ENCODE measurements at regions not wholly inside any gene's neighbourhood (a gene's known extent, or its start where the extent isn't known, plus 50 kb on each side); places are given as distances from the start of the nearest gene placed in this dataset.
A peak's percentile ranks its signal among the peaks of the same experiment; 100 is the strongest.

DNA sequence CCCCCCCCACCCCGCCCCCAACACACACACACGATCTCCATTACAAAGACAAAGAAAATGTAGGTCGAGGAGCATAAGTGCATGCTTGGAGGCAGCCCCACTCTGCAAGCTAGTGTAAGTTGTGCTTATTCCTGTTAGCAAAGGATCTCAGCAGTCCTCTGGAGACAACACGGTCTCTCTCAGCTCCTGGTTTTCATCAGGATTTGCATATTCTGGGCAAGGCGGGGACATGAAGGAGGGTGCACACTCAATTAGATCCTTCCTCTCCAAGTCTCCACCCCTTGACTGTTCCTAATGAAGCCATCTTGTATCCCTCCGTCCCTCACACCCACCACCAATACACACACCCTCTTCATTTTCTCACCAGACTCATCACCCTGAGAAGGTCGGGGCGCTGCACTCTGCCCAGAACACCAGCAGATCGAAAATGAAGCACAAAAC lies 63.8 kb downstream of the MRPL46 start:
- Histone ChIP-seq H3K4me1 (ENCODE audit: control insufficient read depth, low read depth, low read length) (peaks cover 10% of the 10 kb centered on the region), H3K9me3 (ENCODE audit: control insufficient read depth, low read depth, low read length) (no peaks in the 10 kb centered on the region), H3K27ac (ENCODE audit: low read length) (no peak overlapping the region), H3K27me3 (ENCODE audit: control insufficient read depth, insufficient read depth, low read length) (no peaks in the 10 kb centered on the region), H3K9ac (ENCODE audit: low read length) (no peak overlapping the region), H3K4me3 (ENCODE audit: low read length) (peak overlapping the region; percentile 37), H3K36me3 (ENCODE audit: control insufficient read depth, low read depth, low read length) (no peaks in the 10 kb centered on the region)

DNA sequence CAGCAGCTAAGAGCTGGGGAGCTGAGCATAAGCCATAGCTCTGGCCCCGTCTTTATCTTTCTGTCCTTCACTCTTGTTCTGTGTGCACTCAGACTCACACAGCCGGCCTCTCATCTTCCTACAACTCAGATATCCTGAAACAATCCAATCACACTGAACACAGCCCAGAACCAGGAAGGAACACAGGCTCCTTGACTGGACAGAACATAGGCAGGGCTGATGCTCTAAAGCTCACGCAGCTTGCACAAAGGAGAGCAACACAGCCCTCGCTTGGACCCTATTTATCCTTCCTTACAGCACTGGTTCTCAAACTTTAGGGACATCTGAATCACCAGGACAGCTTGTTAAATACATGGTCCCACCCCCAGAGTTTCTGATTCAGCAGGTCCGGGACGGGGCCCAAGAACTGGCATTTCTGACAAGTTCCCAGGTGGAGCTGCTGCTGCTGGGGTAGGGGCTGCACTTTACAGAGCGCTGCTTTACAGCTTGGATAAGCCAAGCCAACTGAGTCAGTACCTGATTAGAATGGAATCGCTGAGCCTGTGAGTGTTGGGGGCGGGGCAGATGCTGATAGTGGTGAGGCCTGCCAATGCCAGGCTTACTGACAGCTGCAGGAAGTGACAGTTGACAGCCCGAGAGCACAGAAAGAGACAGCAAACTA lies 65.1 kb downstream of the MRPL46 start:
- H3K27ac ChIP-seq (ENCODE audit: low read length) = no peak overlapping the region
- H3K4me3 ChIP-seq (ENCODE audit: low read length) = no peak overlapping the region
- no peaks in the 10 kb centered on the region for H3K36me3 ChIP-seq (ENCODE audit: control insufficient read depth, low read depth, low read length)
- peaks cover 10% of the 10 kb centered on the region for H3K4me1 ChIP-seq (ENCODE audit: control insufficient read depth, low read depth, low read length)
- no peaks in the 10 kb centered on the region for H3K9me3 ChIP-seq (ENCODE audit: control insufficient read depth, low read depth, low read length)
- H3K9ac ChIP-seq (ENCODE audit: low read length) = no peak overlapping the region
- H3K27me3 ChIP-seq (ENCODE audit: control insufficient read depth, insufficient read depth, low read length) = no peaks in the 10 kb centered on the region

DNA sequence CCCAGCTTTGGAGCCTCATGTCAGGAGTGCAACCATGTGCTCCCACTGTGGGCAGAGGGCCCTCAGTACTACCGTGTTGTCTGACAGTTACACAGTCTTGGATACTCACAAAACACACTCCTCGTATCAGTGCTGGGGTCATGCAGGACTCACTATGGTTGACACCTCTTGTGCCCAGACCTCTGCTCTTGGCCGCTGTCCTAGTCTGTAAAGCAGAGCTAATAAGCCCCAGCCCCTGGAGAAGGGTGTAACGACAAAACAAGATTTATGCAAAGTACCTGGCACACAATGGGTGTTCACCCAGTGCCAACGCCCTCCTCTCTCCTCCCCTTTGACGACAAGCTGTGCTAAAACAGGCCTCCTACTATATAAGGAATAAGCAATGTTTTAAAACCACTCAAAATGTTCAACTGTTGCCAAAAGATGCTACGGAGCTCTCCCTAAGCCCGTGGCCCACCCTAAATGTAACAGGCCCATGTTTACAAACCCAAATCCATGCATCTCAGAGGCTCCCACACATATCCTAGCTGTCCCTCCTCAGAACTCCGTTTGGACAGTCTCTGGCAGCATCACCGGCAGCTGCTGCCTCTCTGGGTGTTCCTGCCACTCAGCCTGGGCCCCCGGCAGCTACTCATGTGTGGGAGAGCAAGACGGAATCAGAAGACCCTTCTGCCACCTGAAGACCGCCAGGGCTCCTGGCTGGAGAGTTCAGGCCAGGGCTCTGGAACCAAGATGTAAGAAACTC lies 65.8 kb downstream of the MRPL46 start:
- Histone ChIP-seq H3K9ac (ENCODE audit: low read length) (no peak overlapping the region), H3K27ac (ENCODE audit: low read length) (no peak overlapping the region), H3K9me3 (ENCODE audit: control insufficient read depth, low read depth, low read length) (no peaks in the 10 kb centered on the region), H3K36me3 (ENCODE audit: control insufficient read depth, low read depth, low read length) (no peaks in the 10 kb centered on the region), H3K4me3 (ENCODE audit: low read length) (no peak overlapping the region), H3K4me1 (ENCODE audit: control insufficient read depth, low read depth, low read length) (peaks cover 12% of the 10 kb centered on the region), H3K27me3 (ENCODE audit: control insufficient read depth, insufficient read depth, low read length) (no peaks in the 10 kb centered on the region)

DNA sequence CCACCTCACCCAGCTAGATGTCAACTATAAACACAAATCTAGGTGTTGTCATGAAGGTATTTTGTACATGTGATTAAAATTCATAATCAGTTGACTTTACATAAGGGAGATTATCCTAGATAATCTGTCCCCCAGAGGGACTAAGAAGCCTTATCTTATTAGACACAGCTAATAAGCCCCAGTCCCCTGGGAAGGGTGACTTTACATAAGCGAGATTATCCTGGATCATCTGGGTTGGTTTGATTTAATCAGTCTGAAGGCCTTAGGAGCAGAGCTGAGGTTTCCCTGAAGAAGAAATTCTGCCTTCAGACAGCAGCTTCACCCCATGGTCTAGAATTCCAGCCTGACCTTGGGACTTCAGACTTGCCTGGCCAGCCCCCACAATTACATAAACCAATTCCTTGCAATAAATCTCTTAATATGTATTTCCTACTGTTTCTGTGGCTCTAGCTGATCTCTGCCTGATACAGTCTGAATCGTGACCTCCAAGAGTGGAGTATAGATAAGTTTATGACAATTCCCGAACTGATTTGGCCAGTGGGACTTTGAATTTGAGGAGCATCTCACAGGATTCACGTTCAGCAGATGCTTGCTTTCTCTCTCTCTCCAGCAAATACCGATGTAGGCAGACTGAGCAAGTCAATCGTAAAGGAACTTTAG lies 66.5 kb downstream of the MRPL46 start:
- Histone ChIP-seq H3K4me1 (ENCODE audit: control insufficient read depth, low read depth, low read length) (peaks cover 17% of the 10 kb centered on the region), H3K9ac (ENCODE audit: low read length) (no peak overlapping the region)

DNA sequence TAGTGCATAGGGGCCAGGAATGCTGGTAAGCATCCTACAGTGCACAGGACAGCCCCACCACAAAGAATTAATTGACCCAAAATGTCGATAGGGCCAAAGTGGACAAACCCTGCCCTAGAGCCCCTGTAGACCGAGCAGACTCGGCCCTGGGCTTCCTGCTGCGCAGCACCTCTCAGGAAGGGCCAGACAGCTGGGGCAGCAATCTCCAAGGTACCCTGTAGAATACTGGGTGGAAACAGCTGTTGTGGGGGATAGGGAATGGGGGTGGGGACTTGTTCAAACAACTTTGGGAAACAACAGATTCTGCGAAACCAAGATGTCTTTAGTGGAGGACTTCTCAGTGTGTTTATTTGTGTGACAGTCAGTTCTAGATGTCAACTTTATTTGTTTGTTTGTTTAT lies 67.1 kb downstream of the MRPL46 start:
- H3K27me3 ChIP-seq (ENCODE audit: control insufficient read depth, insufficient read depth, low read length) = no peaks in the 10 kb centered on the region
- H3K4me1 ChIP-seq (ENCODE audit: control insufficient read depth, low read depth, low read length) = peaks cover 17% of the 10 kb centered on the region
- H3K36me3 ChIP-seq (ENCODE audit: control insufficient read depth, low read depth, low read length) = no peaks in the 10 kb centered on the region
- no peak overlapping the region for H3K4me3 ChIP-seq (ENCODE audit: low read length)
- no peaks in the 10 kb centered on the region for H3K9me3 ChIP-seq (ENCODE audit: control insufficient read depth, low read depth, low read length)
- no peak overlapping the region for H3K27ac ChIP-seq (ENCODE audit: low read length)
- no peak overlapping the region for H3K9ac ChIP-seq (ENCODE audit: low read length)

More for the DNA sequence above, 66.5 kb downstream of the MRPL46 start:
- no peaks in the 10 kb centered on the region for H3K36me3 ChIP-seq (ENCODE audit: control insufficient read depth, low read depth, low read length)
- H3K4me3 ChIP-seq (ENCODE audit: low read length) = no peak overlapping the region
- H3K27me3 ChIP-seq (ENCODE audit: control insufficient read depth, insufficient read depth, low read length) = no peaks in the 10 kb centered on the region
- H3K27ac ChIP-seq (ENCODE audit: low read length) = no peak overlapping the region
- H3K9me3 ChIP-seq (ENCODE audit: control insufficient read depth, low read depth, low read length) = no peaks in the 10 kb centered on the region

DNA sequence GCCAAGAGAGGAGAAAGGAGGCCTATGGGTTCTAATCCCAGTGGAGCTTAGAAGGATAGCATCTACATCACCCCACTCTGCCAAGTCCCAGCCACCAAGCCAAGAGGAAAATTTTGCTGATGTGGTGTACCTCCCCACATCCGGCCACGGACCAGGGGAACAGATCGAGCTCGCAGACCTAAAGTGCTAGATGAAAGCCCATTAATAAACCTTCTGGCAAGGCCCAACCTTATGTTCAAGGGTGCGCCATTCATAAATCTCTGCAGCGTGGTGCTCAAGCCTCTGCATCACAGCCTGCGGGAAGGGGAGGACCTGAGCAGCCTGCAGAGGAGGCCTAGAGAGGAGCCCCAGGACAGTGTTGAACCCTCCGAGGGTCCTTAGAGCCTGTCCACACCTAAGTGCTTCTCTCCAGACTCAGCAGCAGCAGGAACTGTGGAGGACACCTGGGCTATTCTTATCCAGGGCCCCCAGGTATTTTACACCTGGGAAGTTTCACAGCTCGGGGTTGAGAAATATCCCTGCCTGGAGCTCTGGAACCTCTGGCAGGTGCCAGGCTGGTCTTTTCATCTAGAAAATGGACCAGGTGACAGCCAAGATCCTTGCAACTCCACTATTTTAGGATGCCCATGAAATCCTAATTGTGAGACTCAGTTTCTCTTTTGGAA lies 68.0 kb downstream of the MRPL46 start:
- Histone ChIP-seq H3K9ac (ENCODE audit: low read length) (no peak overlapping the region), H3K9me3 (ENCODE audit: control insufficient read depth, low read depth, low read length) (no peaks in the 10 kb centered on the region), H3K36me3 (ENCODE audit: control insufficient read depth, low read depth, low read length) (no peaks in the 10 kb centered on the region), H3K4me3 (ENCODE audit: low read length) (no peak overlapping the region), H3K27me3 (ENCODE audit: control insufficient read depth, insufficient read depth, low read length) (no peaks in the 10 kb centered on the region), H3K4me1 (ENCODE audit: control insufficient read depth, low read depth, low read length) (peaks cover 16% of the 10 kb centered on the region), H3K27ac (ENCODE audit: low read length) (no peak overlapping the region)

DNA sequence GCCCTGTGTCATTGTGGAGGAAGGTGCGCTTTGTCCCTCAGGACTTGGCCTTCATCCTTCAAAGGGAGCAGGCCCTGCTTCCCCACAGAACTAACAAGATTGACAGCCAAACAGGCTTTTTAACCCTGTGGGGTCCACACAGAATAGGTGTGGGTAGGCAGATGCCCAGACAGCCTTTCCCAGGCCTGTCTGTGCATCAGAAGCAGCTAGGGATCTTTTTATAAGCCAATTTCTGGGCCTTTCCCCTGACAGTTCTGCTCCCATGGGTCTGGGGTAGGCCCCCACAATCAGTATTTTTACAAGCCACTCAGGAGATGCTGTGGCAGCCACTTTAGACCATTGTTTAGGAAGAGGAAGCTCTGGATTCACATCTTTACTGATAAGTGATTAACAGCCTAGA lies 69.2 kb downstream of the MRPL46 start:
- H3K9me3 ChIP-seq (ENCODE audit: control insufficient read depth, low read depth, low read length) = no peaks in the 10 kb centered on the region
- H3K27me3 ChIP-seq (ENCODE audit: control insufficient read depth, insufficient read depth, low read length) = no peaks in the 10 kb centered on the region
- H3K4me1 ChIP-seq (ENCODE audit: control insufficient read depth, low read depth, low read length) = peaks cover 7% of the 10 kb centered on the region
- no peaks in the 10 kb centered on the region for H3K36me3 ChIP-seq (ENCODE audit: control insufficient read depth, low read depth, low read length)
- H3K27ac ChIP-seq (ENCODE audit: low read length) = no peak overlapping the region
- no peak overlapping the region for H3K4me3 ChIP-seq (ENCODE audit: low read length)
- no peak overlapping the region for H3K9ac ChIP-seq (ENCODE audit: low read length)

DNA sequence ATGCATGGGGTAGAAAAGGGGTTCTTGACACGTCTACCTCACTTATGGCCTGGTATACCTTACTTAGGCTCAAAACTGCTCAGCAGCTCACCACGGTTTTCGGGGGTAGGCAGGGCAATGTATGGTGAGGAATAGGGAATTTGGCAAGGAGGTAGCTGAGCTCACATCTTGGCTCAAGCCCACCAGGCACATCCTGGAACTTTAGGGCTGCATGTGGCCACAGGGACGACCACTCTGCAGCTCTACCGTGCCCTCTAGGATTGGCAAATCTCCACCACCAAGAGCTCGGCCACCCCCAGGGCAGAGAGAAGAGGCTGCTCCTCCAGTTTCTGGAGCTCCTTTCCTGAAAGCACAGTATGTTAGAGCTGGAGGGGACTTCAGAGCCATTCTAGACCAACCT lies 69.7 kb downstream of the MRPL46 start:
- no peak overlapping the region for H3K4me3 ChIP-seq (ENCODE audit: low read length)
- no peaks in the 10 kb centered on the region for H3K9me3 ChIP-seq (ENCODE audit: control insufficient read depth, low read depth, low read length)
- H3K27ac ChIP-seq (ENCODE audit: low read length) = no peak overlapping the region
- H3K36me3 ChIP-seq (ENCODE audit: control insufficient read depth, low read depth, low read length) = no peaks in the 10 kb centered on the region
- no peaks in the 10 kb centered on the region for H3K27me3 ChIP-seq (ENCODE audit: control insufficient read depth, insufficient read depth, low read length)
- H3K4me1 ChIP-seq (ENCODE audit: control insufficient read depth, low read depth, low read length) = peaks cover 7% of the 10 kb centered on the region
- H3K9ac ChIP-seq (ENCODE audit: low read length) = no peak overlapping the region

DNA sequence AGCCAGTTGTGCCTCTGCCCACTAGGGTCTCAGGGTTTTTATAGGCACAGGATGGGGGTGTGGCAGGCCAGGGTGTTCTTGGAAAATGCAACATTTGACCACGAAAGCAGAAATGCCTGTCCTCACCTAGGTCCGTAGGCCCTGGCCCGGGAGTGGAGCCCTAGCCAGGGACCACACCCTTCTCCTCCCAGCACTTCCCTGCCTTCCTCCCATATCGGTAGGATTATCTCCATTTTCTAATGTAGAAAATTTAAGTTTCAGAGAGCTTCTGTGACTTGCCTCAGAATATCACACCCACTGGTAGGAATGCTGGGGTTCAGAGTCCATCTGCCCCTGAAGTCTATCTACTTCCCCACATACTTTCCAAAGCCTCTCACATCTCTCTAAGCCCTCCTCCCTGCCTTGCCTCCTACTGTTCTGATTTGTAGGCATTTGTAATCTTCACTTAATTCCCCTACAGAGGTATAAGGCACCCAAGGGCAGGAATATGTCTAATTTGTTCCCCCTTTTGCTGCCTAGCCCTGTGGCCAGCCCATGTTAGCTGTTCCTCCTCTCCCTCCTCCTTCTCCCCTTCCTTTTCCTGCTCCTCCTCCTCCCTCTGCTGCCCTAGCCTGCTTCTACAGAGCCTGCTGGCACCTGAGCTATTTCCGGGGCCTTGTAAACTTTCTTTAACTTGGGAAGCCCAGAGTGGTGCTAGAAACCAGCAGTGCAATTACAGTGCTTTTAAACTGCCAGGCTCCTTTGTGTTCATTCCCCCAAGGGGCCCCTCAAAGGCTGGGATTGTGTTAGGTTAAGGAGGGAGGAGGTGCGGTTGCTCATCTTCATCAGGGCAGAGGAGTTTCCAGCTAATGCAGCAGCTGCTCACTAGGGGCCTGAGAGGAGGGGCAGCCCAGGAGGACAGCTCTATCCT lies 71.1 kb downstream of the MRPL46 start:
- Histone ChIP-seq H3K9me3 (ENCODE audit: control insufficient read depth, low read depth, low read length) (no peaks in the 10 kb centered on the region), H3K9ac (ENCODE audit: low read length) (no peak overlapping the region), H3K27me3 (ENCODE audit: control insufficient read depth, insufficient read depth, low read length) (no peaks in the 10 kb centered on the region), H3K27ac (ENCODE audit: low read length) (no peak overlapping the region), H3K36me3 (ENCODE audit: control insufficient read depth, low read depth, low read length) (no peaks in the 10 kb centered on the region), H3K4me3 (ENCODE audit: low read length) (no peak overlapping the region), H3K4me1 (ENCODE audit: control insufficient read depth, low read depth, low read length) (peaks cover 7% of the 10 kb centered on the region)

DNA sequence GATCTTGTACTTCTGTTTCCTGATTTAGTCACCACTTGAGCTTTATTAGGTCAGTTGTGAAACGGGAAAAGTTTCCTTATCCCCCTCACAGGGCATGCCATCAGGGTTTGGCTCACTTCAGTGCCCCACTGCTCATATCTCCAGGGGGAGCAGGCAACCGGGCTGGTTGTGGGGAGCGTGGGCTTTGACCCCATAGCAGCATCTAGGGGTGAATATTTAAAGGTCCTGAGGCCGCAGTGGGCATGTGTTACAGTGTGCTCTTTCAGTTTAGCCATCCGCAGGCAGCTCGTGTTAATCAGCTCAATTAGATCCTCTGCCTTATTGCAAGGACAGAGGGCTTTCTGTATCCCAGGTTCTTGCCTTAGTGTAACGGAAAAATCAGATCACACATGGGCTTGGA lies 71.9 kb downstream of the MRPL46 start:
- no peak overlapping the region for H3K9ac ChIP-seq (ENCODE audit: low read length)
- no peaks in the 10 kb centered on the region for H3K27me3 ChIP-seq (ENCODE audit: control insufficient read depth, insufficient read depth, low read length)
- H3K36me3 ChIP-seq (ENCODE audit: control insufficient read depth, low read depth, low read length) = no peaks in the 10 kb centered on the region
- H3K4me1 ChIP-seq (ENCODE audit: control insufficient read depth, low read depth, low read length) = peaks cover 7% of the 10 kb centered on the region
- H3K4me3 ChIP-seq (ENCODE audit: low read length) = no peak overlapping the region
- H3K9me3 ChIP-seq (ENCODE audit: control insufficient read depth, low read depth, low read length) = no peaks in the 10 kb centered on the region
- no peak overlapping the region for H3K27ac ChIP-seq (ENCODE audit: low read length)

Data from iPS-18a (cell line).